ENCODE measurements at regions not wholly inside any gene's neighbourhood (a gene's known extent, or its start where the extent isn't known, plus 50 kb on each side); places are given as distances from the start of the nearest gene placed in this dataset.
A peak's percentile ranks its signal among the peaks of the same experiment; 100 is the strongest.

DNA sequence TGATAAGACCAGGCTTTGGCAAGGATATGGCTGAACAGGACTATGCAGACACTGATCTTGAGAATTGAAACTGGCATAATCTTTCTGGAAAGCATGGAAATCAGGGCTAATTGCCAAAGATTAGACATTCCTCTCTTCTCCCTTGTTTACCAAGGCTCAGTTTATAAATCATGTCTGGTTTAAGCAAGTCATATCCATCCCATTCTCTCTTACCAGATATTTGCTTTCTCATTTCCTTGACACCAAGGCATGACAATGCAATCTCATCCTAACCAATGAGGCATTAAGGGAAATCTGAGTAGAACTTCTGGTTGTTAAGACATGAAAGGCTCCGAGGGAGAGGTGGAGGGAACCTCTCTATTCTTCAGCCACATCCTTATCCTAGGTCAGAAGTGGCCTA, 110.3 kb upstream of the CEP85L start:
- DNase-seq (ENCODE audit: low read depth) = no peak

- no peak for DNase-seq (ENCODE audit: low read depth)
These were observed 107.6 kb upstream of the CEP85L start for GRCh38 chr6:118758946-118759345.

DNA sequence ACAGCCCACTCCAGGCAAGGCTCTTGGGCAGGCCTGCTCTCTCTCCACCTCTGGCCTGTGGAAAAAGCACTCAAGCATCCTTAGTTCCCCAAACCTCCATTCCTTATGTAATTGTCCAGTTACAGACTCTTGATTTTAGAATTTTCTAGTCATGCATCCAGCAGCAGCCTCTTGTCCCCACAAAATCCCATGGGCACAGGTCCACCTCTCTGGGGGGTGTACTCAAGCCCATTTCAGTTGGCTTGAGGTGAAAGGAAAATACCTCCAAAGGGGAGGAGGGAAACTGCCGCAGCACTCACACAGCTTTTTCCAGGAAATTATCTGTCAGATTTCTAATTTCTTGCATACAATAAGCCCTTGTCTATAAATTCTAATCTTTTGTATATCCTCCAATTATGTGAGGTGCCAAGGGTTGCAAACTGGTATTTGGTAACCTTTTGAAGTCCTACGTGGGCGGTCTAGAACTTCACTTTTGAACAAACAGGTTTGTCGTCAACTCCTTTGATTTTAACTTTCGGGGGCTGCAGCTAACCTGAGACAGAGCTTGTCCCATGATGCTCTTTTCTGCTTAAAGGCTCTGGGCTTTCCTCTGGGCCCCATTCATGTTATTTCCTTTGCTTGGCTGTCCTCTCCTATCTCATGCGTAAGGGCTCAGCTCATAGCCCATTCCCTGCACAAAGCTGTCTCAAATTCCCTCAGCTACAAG, 104.7 kb upstream of the CEP85L start:
- DNase-seq (ENCODE audit: low read depth) = no peak

DNA sequence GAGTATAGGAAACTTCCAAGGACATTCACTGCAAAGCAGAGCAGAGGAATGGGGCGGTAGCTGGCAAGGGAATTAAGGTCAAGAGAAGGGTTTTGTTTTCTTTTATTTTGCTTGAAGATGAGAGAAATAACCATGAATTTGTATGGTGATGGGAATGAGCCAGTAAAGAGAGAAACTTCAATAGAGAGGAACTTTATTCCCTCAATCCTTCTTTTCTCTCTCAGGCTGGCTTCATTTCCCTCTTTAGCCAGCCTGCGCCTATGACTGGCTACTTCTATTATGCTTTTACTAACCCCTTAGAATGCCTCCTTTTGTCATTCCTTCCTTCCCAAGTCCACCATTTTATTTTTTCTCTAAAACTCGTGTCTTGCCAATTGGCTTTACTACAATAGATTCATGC, 101.4 kb upstream of the CEP85L start:
- DNase-seq (ENCODE audit: low read depth) = no peak

DNA sequence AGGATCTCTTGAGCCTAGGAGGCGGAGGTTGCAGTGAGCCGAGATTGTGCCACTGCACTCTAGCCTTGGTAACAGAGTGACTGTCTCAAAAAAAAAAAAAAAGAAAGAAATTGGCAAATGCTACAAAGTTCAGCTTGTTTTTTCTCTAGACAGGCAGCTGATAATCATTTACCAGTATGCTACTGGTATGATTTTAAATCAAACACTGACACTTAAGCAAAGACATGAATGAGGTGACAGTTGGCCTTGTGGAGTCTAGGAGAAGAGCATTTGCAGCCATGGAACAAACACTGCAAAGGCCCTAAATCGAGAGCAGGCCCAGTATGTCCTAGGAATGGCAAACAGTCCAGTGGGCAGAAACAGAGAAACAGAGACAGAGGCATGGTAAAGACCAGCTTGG, 99.7 kb upstream of the CEP85L start:
- no peak for DNase-seq (ENCODE audit: low read depth)

- no peak for DNase-seq (ENCODE audit: low read depth)
These were observed 98.8 kb upstream of the CEP85L start for GRCh38 chr6:118750143-118750542.

- no peak for DNase-seq (ENCODE audit: low read depth)
These were observed 97.1 kb upstream of the CEP85L start for GRCh38 chr6:118748311-118749062.

GRCh38 chr6:118746825-118747174, 95.4 kb upstream of the CEP85L start:
- no peak for DNase-seq (ENCODE audit: low read depth)

DNA sequence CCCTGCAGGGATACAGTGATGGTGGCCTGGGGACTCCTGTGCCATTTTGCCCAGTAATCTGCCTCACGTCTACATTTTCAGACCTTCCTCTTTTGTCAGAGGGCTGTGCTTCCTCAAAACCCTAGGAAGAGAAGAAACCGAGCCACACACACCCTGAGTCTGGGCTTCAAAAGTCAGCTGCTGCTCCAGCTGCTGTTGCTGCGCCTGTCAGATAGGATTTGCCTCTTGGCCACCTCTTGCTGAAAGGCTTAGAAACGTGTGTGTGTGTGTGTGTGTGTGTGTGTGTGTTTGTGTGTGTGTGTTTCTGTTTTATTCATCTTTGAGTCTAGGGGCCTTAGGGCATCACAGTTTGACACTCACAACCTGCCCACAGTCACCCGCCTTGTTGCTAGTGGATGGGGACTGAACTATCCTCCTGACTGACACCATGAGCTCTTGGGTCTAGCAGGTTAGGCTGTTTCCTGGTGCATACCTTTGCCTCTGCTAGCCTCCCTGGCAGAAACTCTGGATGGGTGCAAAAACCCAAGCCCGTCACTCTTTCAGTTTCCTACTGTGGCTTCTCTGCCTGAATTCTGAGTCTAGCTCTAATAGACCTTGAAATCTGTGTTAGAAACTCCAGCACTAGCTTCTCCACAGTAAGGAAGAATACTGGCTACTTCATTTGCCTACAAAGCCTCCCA, 94.9 kb upstream of the CEP85L start:
- DNase-seq (ENCODE audit: low read depth) = no peak

DNA sequence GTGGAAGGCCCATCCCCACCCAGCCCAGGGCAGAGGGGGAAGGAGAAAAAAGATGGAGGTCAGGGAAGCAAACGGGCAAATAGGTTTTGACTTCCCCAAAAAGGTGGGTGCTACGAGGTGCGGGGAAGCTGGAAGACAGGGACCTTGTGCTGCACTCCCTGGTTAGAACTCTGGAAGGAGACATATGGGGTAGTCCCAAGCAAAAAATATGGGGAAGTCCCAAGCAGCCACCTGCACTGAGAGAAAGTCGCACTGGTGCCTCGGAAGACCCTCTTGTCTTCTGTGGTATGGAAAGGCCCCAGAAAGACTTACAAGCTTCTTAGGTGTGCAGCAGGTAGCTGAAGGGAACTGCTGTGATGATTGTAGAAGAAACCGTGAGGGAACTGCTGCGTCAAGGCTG, 93.8 kb upstream of the CEP85L start:
- DNase-seq (ENCODE audit: low read depth) = no peak

DNA sequence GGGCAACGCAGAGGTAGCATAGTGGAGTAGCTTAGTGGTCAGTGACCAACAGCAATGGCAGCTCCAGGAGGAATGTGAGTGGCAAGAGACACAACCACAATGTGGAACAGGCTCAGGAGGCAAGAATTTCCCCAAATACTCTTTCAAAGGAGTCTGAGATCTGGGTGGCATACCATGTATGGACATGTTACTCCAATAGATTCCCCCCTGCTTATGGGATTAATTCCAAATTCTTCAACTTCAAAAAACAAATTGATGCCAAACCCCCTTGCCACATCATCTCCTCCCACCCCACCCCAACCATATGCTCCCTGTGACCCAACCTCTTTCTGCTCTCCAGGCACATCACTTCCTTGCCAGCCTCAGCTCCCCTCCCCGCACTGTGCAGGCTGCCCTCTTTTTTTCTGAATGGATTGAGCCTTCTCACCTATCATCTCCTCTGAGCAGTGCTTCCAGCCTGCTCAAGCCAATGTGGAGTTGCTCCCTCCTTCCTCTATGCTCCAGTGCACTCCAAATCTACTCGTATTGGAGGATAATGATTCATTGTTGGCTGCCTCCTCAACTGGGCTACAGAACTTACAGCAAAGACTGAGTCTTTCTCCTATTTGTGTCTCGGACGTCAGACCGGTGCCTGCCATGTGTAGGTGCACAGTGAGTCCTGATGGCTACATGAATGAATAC, 93.0 kb upstream of the CEP85L start:
- DNase-seq (ENCODE audit: low read depth) = no peak

DNA sequence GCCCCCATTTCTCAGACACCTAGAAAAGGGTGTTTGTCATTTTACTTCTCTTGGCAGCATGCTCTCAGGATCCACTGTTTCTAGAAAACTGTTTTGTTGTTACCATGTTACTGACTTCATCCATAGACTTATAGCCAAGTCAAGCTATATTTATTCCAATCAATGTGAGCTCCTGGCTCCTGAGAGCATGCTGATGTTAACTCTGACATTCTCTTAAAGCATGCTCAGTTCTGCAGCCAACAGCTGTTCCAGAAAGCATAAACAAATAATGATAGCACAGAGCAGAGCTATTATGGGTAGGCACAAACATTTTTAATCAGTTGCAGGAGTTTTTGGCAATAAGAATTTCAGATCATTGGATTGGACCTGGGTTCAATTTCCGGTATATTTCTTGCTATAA, 92.4 kb upstream of the CEP85L start:
- DNase-seq (ENCODE audit: low read depth) = no peak

DNA sequence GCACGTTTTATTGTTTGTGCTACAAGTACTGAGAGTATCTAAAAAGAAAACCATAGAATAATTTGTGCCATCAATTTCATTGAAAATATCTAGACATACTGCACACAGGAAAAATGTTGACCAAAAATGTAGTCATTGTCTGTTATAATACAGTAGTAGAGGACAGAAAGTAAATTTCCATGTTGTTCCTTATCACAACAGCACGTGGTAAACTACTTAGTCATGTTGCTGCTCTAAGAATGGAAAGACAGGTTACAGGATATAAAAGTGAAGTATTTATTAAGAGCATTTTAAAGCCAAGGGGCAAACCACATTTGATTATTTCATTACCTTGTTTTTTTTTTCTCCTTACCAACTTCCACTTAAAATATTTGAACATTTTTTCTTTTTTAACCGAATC, 89.0 kb upstream of the CEP85L start:
- DNase-seq (ENCODE audit: low read depth) = no peak

DNA sequence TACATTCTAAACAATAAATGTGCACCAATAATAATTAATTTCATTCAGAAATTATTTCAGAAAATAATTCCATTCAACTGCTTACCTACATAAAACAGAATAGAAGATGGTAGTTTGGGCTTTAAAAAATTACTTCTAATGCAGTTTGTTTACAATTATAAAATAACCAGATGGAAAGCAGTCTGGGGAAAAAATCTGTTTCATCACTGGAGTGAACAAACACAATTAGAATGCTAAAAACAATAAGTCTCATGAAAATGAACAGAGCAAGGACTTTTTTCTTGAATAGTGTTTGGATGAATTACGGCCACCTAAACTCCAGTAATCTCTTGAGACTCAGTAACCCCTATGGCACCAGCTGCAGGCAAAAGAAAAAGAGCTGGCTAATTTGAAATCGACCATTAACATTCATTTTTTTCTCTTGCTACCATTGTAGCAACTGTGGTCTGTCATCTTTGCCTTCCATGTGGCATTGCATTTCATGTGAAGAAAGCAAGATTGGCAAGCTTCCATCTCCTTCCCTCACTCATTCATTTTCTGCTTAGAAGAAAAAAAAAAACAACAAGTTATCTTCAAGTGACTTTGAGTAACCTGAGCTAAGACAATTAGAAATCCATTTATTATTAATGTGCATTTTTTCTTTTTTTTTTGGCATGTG, 88.4 kb upstream of the CEP85L start:
- no peak for DNase-seq (ENCODE audit: low read depth)

DNA sequence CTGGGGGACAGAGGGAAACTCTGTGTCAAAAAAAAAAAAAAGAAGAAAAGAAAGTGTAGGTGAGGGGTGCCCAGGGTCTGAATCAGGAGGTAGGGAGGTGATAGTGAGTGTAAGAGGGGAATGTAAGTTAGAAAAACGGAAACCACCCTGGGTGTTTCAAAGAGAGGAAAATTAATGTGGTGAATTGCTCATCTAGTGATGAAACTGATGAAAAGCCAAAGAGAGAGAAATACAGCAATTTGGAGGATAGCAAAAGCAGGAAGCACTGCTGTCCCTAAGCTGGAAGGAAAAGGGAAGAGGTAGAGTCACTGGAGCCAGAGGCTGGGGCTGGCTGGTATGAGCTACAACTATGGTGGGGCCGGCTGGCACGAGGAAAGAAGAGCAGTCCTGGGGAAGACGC, 85.0 kb upstream of the CEP85L start:
- DNase-seq (ENCODE audit: low read depth) = no peak

DNA sequence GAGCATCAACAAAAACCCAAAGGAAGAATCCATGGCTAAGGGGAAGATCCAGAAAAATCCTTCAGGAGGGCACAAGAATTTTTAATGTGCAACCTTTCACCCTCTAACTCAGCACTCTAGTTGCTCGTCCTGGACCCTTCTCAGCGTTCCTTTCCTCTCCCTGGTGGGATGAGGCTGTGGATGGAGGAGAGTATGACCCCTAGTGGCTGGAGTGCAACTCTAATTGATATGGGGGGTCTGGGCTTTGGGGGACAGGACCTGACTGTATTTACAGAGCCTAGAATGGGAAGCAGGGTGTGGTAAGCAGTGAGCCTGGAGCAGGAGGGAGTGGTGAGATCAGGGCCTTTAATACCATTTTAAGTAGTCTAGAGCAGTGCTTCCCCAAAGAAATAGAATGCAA, 83.9 kb upstream of the CEP85L start:
- DNase-seq (ENCODE audit: low read depth) = no peak

DNA sequence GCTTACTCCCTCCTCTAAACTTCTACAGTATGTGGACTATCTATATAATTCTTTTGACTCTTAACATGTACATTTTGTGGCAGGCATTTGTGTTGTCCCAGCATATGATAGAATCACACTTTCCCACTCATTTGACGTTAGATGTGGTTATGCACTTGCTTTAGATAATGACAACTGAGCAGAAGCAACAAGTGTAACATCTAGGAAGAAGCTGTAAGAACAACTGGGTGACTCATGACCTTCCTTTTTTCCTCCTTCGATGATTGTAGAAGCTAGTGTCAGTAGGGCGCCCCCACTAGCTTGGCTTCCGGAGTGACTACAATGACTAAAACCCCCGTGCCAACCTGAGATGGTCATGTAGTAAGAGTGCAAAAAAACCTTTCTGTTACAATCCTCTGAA, 74.6 kb upstream of the CEP85L start:
- DNase-seq (ENCODE audit: low read depth) = peak; percentile 23

GRCh38 chr6:118724211-118724610, 72.8 kb upstream of the CEP85L start:
- DNase-seq (ENCODE audit: low read depth) = no peak

- DNase-seq (ENCODE audit: low read depth) = no peak
These were observed 71.7 kb upstream of the CEP85L start for GRCh38 chr6:118722829-118723813.

DNA sequence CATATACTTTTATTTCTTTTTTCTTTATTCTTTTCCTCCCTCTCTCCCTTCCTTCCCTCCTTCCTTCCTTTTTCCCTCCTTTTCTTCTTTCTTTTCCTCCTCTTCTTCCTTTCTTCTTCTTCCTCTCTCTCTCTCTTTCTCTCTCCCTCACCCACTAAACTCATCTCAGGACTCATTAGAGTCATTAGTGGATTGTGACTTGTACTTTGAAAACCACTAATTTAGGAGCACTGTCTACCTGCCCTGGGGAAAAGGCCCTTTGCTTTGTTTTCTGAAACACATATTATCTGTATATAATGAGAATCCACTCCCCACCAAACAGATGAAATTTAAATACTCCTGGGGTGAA, 68.7 kb upstream of the CEP85L start:
- DNase-seq (ENCODE audit: low read depth) = no peak
